Upper lobe of left lung (tissue), 6 donors: ENCODE measurements at regions not wholly inside any gene's neighbourhood (a gene's known extent, or its start where the extent isn't known, plus 50 kb on each side); places are given as distances from the start of the nearest gene placed in this dataset.

Experiments used
- ATAC-seq, 2 donors: fragments of 200-7000 bp; cut with Tn5 transposase; one replicate each; pipeline ENCODE4 v1.9.1; 2022; ENCODE audit warnings: mild to moderate bottlenecking in 2 of 2, moderate library complexity in 2 of 2; ENCODE audit not compliant: low FRiP score in 2 of 2
- DNase-seq, 2 donors: peaks; one replicate each; pipeline ENCODE4 v3.0.0-alpha.2; 2019 to 2020
- H3K27ac ChIP-seq, 4 donors: fragments of 200-600 bp; sonication (generic); one replicate each; pipeline ENCODE4 v1.5.1; 2016 to 2019
- H3K27me3 ChIP-seq, 4 donors: fragments of 200-600 bp; sonication (generic); one replicate each; pipeline ENCODE4 v1.5.1; 2017 to 2019
- H3K36me3 ChIP-seq, 4 donors: fragments of 200-600 bp; sonication (generic); one replicate each; pipeline ENCODE4 v1.5.1; 2016 to 2019
- H3K4me1 ChIP-seq, 4 donors: fragments of 200-600 bp; sonication (generic); one replicate each; pipeline ENCODE4 v1.5.1; 2018 to 2019
- H3K4me3 ChIP-seq, 4 donors: fragments of 200-600 bp; sonication (generic); one replicate each; pipeline ENCODE4 v1.5.1; 2017 to 2019; ENCODE audit warnings: mild to moderate bottlenecking in 2 of 4, moderate library complexity in 1 of 4
- H3K9me3 ChIP-seq, 4 donors: fragments of 200-600 bp; sonication (generic); one replicate each; pipeline ENCODE4 v1.5.1; 2018 to 2019
- CTCF ChIP-seq, 6 experiments: fragments of 450-650 bp in 4 of 6; fragments of 200-600 bp in 2 of 6; sonication (generic) in 2 of 6; IDR thresholded peaks; one replicate each; pipeline ENCODE4 v1.5.1; 2016 to 2019; ENCODE audit warnings: antibody characterized with exemption in 6 of 6
- EP300 ChIP-seq, 4 donors: sonication (generic); formaldehyde crosslinking; IDR thresholded peaks; one replicate each; pipeline ENCODE4 v1.5.1; 2017; ENCODE audit warnings: antibody characterized with exemption in 4 of 4, control low read depth in 2 of 4
- POLR2A ChIP-seq, 4 donors: fragments of 450-650 bp; IDR thresholded peaks; one replicate each; pipeline ENCODE4 v1.5.1; 2016 to 2017; ENCODE audit warnings: antibody characterized with exemption in 4 of 4, mild to moderate bottlenecking in 2 of 4
- POLR2AphosphoS5 ChIP-seq, 2 donors: sonication (generic); formaldehyde crosslinking; IDR thresholded peaks; one replicate each; pipeline ENCODE4 v1.5.1; 2017; ENCODE audit warnings: antibody characterized with exemption in 2 of 2
- WGBS, 2 donors: methylation state at CpG; one replicate each; pipeline ENCODE4 v1.1.5; 2017 to 2018; 5-methylcytosine and 5-hydroxymethylcytosine counted together
- donor health status: DM: no; HTN: no; CAD: no; lungs with moderate emphysema.
- donor health status: DM: no; HTN: yes; CAD: no; lungs with severe emphysema.

- no peaks in the 10 kb centered on the region for H3K36me3 ChIP-seq
- no peaks in the 10 kb centered on the region for H3K4me1 ChIP-seq
- H3K4me3 ChIP-seq, result no peak overlapping the region
- no peaks in the 10 kb centered on the region for H3K27me3 ChIP-seq
- no peak for TF ChIP-seq CTCF (IDR thresholded peaks at IDR 0.05)
- no peak for TF ChIP-seq POLR2AphosphoS5 (IDR thresholded peaks at IDR 0.05)
- no peak for TF ChIP-seq POLR2A (IDR thresholded peaks at IDR 0.05)
- no peak for TF ChIP-seq EP300 (IDR thresholded peaks at IDR 0.05)
- H3K27ac ChIP-seq, result no peak overlapping the region
- ATAC-seq (no peak), DNase-seq (no peak)
- H3K9me3 ChIP-seq, result peaks cover 0 to 12% (median 7%) of the 10 kb centered on the region in 4 donors
Measured at GRCh38 chr4:3849140-3849539, 83.0 kb downstream of the ADRA2C start.

GRCh38 chr4:3850128-3850527, 83.9 kb downstream of the ADRA2C start:
- 70% methylated on average over 1 of the region's 1 CpG; no CpG with 5 or more reads in 1 of the 2 donors for WGBS, 2 donors
- Histone ChIP-seq H3K27me3 (peaks cover 0 to 5% (median 0%) of the 10 kb centered on the region in 4 donors), H3K36me3 (no peaks in the 10 kb centered on the region), H3K4me3 (no peak overlapping the region), H3K4me1 (no peaks in the 10 kb centered on the region), H3K9me3 (peaks cover 0 to 12% (median 7%) of the 10 kb centered on the region in 4 donors), H3K27ac (no peak overlapping the region)
- no peak for TF ChIP-seq CTCF (IDR thresholded peaks at IDR 0.05)
- TF ChIP-seq EP300 (IDR thresholded peaks at IDR 0.05), result no peak
- TF ChIP-seq POLR2AphosphoS5 (IDR thresholded peaks at IDR 0.05), result no peak
- TF ChIP-seq POLR2A (IDR thresholded peaks at IDR 0.05), result no peak
- no peak for ATAC-seq
- no peak for DNase-seq

GRCh38 chr4:3851211-3851610, 85.0 kb downstream of the ADRA2C start:
- Histone ChIP-seq H3K27me3 (peaks cover 0 to 5% (median 0%) of the 10 kb centered on the region in 4 donors), H3K9me3 (peaks cover 0 to 12% (median 7%) of the 10 kb centered on the region in 4 donors), H3K4me3 (no peak overlapping the region), H3K36me3 (no peaks in the 10 kb centered on the region), H3K4me1 (no peaks in the 10 kb centered on the region), H3K27ac (no peak overlapping the region)
- no peak for TF ChIP-seq POLR2AphosphoS5 (IDR thresholded peaks at IDR 0.05)
- TF ChIP-seq CTCF (IDR thresholded peaks at IDR 0.05), result no peak
- no peak for TF ChIP-seq POLR2A (IDR thresholded peaks at IDR 0.05)
- no peak for TF ChIP-seq EP300 (IDR thresholded peaks at IDR 0.05)
- no peak for DNase-seq
- WGBS, 2 donors, result 45 to 80% methylated on average over 4 to 6 of the region's 6 CpGs
- no peak for ATAC-seq

GRCh38 chr4:3851881-3852280, 85.7 kb downstream of the ADRA2C start:
- Histone ChIP-seq H3K4me1 (no peaks in the 10 kb centered on the region), H3K9me3 (peaks cover 0 to 12% (median 7%) of the 10 kb centered on the region in 4 donors), H3K27me3 (peaks cover 0 to 5% (median 0%) of the 10 kb centered on the region in 4 donors), H3K36me3 (no peaks in the 10 kb centered on the region), H3K27ac (no peak overlapping the region), H3K4me3 (no peak overlapping the region)
- 55 to 62% methylated on average over 10 of the region's 10 CpGs for WGBS, 2 donors
- no peak for DNase-seq
- no peak for TF ChIP-seq POLR2A (IDR thresholded peaks at IDR 0.05)
- no peak for TF ChIP-seq CTCF (IDR thresholded peaks at IDR 0.05)
- no peak for TF ChIP-seq POLR2AphosphoS5 (IDR thresholded peaks at IDR 0.05)
- TF ChIP-seq EP300 (IDR thresholded peaks at IDR 0.05), result no peak
- ATAC-seq, result no peak

GRCh38 chr4:3852309-3852708, 86.1 kb downstream of the ADRA2C start:
- TF ChIP-seq CTCF (IDR thresholded peaks at IDR 0.05), result no peak
- TF ChIP-seq POLR2AphosphoS5 (IDR thresholded peaks at IDR 0.05), result no peak
- TF ChIP-seq POLR2A (IDR thresholded peaks at IDR 0.05), result no peak
- TF ChIP-seq EP300 (IDR thresholded peaks at IDR 0.05), result no peak
- WGBS, 2 donors, result 68 to 87% methylated on average over 4 to 8 of the region's 11 CpGs
- Histone ChIP-seq H3K4me3 (no peak overlapping the region), H3K36me3 (no peaks in the 10 kb centered on the region), H3K9me3 (peaks cover 0 to 12% (median 7%) of the 10 kb centered on the region in 4 donors), H3K27ac (no peak overlapping the region), H3K27me3 (peaks cover 0 to 5% (median 0%) of the 10 kb centered on the region in 4 donors), H3K4me1 (no peaks in the 10 kb centered on the region)
- DNase-seq (no peak), ATAC-seq (no peak)
